ENCODE measurements at regions not wholly inside any gene's neighbourhood (a gene's known extent, or its start where the extent isn't known, plus 50 kb on each side); places are given as distances from the start of the nearest gene placed in this dataset.

DNA sequence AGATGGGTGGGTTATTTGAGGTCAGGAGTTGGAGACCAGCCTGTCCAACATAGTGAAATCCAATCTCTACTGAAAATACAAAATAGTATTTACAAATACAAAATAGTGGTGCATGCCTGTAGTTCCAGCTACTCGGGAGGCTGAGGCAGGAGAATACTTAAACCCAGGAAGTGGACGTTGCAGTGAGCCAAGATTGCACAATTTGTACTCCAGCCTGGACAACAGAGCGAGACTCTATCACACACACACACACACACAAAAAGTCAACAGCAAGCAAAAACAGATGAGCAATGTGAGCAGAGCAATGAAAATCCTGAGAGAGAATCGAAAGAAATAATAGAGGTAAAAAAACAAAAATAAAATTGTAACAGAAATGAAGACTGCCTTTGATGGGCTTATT lies 168.8 kb downstream of the PCDH18 start:
- TF ChIP-seq CEBPB (IDR thresholded peaks at IDR 0.05; ENCODE audit: low read depth, low read length) (0 out of 2 replicates have a peak, but pooled peaks have one; percentile 10), RFX5 (IDR thresholded peaks at IDR 0.05; ENCODE audit: low read depth, low read length) (no peak)
- dilution Hi-C loops (cut with HindIII; ENCODE audit: low sequenced_read_pairs, unreplicated experiment): no loop called here

More for the DNA sequence above, 168.8 kb downstream of the PCDH18 start:
- peak overlapping the region; percentile 84 for H3K18ac ChIP-seq (ENCODE audit: low read depth, low read length)
- H2AK5ac ChIP-seq (ENCODE audit: low read depth, low read length): peak overlapping the region; percentile 88
- WGBS, 2 experiments (ENCODE audit: extremely low coverage in 2 of 2, insufficient read length in 1 of 2): no CpG with 5 or more reads among the region's 4 CpGs
- no peak overlapping the region for H3K4me2 ChIP-seq (ENCODE audit: low read depth, low read length)
- intact Hi-C loops (cut with micrococcal nuclease) (no loop called here), in situ Hi-C loops (cut with MboI; ENCODE audit: low sequenced_read_pairs) (no loop called here)
- H3K36me3 ChIP-seq (ENCODE audit: control insufficient read depth, insufficient read depth, low read length): no peaks in the 10 kb centered on the region
- no peaks in the 10 kb centered on the region for H3K27me3 ChIP-seq (ENCODE audit: control insufficient read depth, insufficient read depth, low read length)
- H3K9me3 ChIP-seq (ENCODE audit: control insufficient read depth, insufficient read depth, low read length): no peaks in the 10 kb centered on the region
- peak overlapping the region; percentile 58 for H3K4ac ChIP-seq (ENCODE audit: low read depth, low read length)
- peaks cover 14% of the 10 kb centered on the region for H3K4me1 ChIP-seq (ENCODE audit: control insufficient read depth, insufficient read depth, low read length)
- H4K5ac ChIP-seq (ENCODE audit: low read depth, low read length): no peak overlapping the region
- H4K20me1 ChIP-seq (ENCODE audit: insufficient read depth, low read length): no peaks in the 10 kb centered on the region
- ChIA-PET POLR2A (ENCODE audit: unreplicated experiment) (no interaction called here), CTCF (no interaction called here)
- H3K56ac ChIP-seq (ENCODE audit: extremely low read depth, insufficient read depth, low read length): no peak overlapping the region
- no peak overlapping the region for H3K27ac ChIP-seq (ENCODE audit: insufficient read depth, low read length)
- DNase-seq (no peak), ATAC-seq (ENCODE audit: low read depth) (no peak)
- peak overlapping the region; percentile 22; the same call in 1 of the 3 replicates for H2BK15ac ChIP-seq (ENCODE audit: low read depth, low read length)
- H2BK5ac ChIP-seq (ENCODE audit: low read depth, low read length, poor library complexity, severe bottlenecking): peak overlapping the region; percentile 54
- no peak overlapping the region for H3K9ac ChIP-seq (ENCODE audit: low read depth, low read length)
- no peak overlapping the region for H2AK9ac ChIP-seq (replicated peaks; ENCODE audit: low read depth, low read length, poor library complexity)
- 0 out of 4 replicates have a peak overlapping the region, but pooled peaks of 1 of the 2 experiments have one; percentile 10 for H4K8ac ChIP-seq (ENCODE audit: low read depth in 2 of 2, low read length in 2 of 2)
- no peaks in the 10 kb centered on the region for H3K79me1 ChIP-seq (ENCODE audit: low read depth in 1 of 2, low read length in 2 of 2)
- H4K91ac ChIP-seq (ENCODE audit: insufficient read depth, low read depth, low read length): peak overlapping the region; percentile 52; the same call in 1 of the 2 replicates
- H3K23ac ChIP-seq (ENCODE audit: low read depth, low read length): no peak overlapping the region
- no peak overlapping the region for H3K14ac ChIP-seq (replicated peaks; ENCODE audit: low read depth, low read length)
- H2BK20ac ChIP-seq (ENCODE audit: low read depth, low read length): peak overlapping the region; percentile 6; the same call in 1 of the 2 replicates
- no peak overlapping the region for H2AFZ ChIP-seq (replicated peaks; ENCODE audit: low read length, poor library complexity)
- H3K9me1 ChIP-seq (ENCODE audit: insufficient read depth, low read length): no peaks in the 10 kb centered on the region
- no peak overlapping the region for H3K4me3 ChIP-seq (ENCODE audit: insufficient read depth, low read depth, low read length)
- BruUV-seq (replicated peaks): no TSS peak
- H2BK120ac ChIP-seq (ENCODE audit: low read depth, low read length): peak overlapping the region; percentile 76

All from IMR-90 (cell line).